Bronchial epithelial cell (primary cell): ENCODE measurements at regions not wholly inside any gene's neighbourhood (a gene's known extent, or its start where the extent isn't known, plus 50 kb on each side); places are given as distances from the start of the nearest gene placed in this dataset.

Experiments
- DNase-seq: peaks from one replicate; pipeline ENCODE4 v3.0.0-alpha.2; 2010; ENCODE audit warnings: low read depth
- FAIRE-seq: peaks from 2 replicates; lab custom pipeline; 2011; peaks lifted over from hg19 to GRCh38; lab: Jason Lieb, UNC
- H3K27me3 ChIP-seq: 2 replicates; pipeline ENCODE4 v1.5.1; 2011; ENCODE audit warnings: low read length; ENCODE audit not compliant: control insufficient read depth, insufficient read depth
- H3K36me3 ChIP-seq: 2 replicates; pipeline ENCODE4 v1.5.1; 2011; ENCODE audit warnings: low read length; ENCODE audit not compliant: control insufficient read depth, insufficient read depth
- H3K4me3 ChIP-seq: 2 replicates; pipeline ENCODE4 v1.5.1; 2011; ENCODE audit warnings: mild to moderate bottlenecking, low read depth, low read length, control low read depth
- CTCF ChIP-seq: IDR thresholded peaks from 2 replicates; pipeline ENCODE4 v1.5.1; 2011; ENCODE audit warnings: mild to moderate bottlenecking, moderate library complexity, low read length, control low read depth, inconsistent platforms; ENCODE audit not compliant: insufficient read depth, severe bottlenecking

- DNase-seq (no peak), FAIRE-seq (no peak)
- no peak for TF ChIP-seq CTCF
- no peak overlapping the region for H3K4me3 ChIP-seq
- no peaks in the 10 kb centered on the region for H3K27me3 ChIP-seq
- H3K36me3 ChIP-seq, result no peaks in the 10 kb centered on the region
Observed at GRCh38 chr17:56708670-56709410, 115.3 kb downstream of the NOG start.

- no peaks in the 10 kb centered on the region for H3K27me3 ChIP-seq
- no peaks in the 10 kb centered on the region for H3K36me3 ChIP-seq
- DNase-seq, result no peak
- no peak overlapping the region for H3K4me3 ChIP-seq
- TF ChIP-seq CTCF, result no peak
- FAIRE-seq, result no peak
Observed at GRCh38 chr17:56710986-56711385, 117.5 kb downstream of the NOG start.

- FAIRE-seq, result no peak
- no peaks in the 10 kb centered on the region for H3K27me3 ChIP-seq
- no peaks in the 10 kb centered on the region for H3K36me3 ChIP-seq
- TF ChIP-seq CTCF, result peak; percentile 82
- H3K4me3 ChIP-seq, result no peak overlapping the region
- peak; percentile 63 for DNase-seq
Observed at GRCh38 chr17:56715613-56716357, 117.9 kb downstream of the C17orf67 start.

- H3K36me3 ChIP-seq, result no peaks in the 10 kb centered on the region
- H3K27me3 ChIP-seq, result no peaks in the 10 kb centered on the region
- no peak overlapping the region for H3K4me3 ChIP-seq
- no peak for FAIRE-seq
- DNase-seq, result peak; percentile 81
- no peak for TF ChIP-seq CTCF
Observed at GRCh38 chr17:56717471-56717870, 116.2 kb downstream of the C17orf67 start.

GRCh38 chr17:56718515-56718914 is 115.2 kb downstream of the C17orf67 start:
- no peak for FAIRE-seq
- Histone ChIP-seq H3K27me3 (no peaks in the 10 kb centered on the region), H3K36me3 (no peaks in the 10 kb centered on the region), H3K4me3 (no peak overlapping the region)
- no peak for DNase-seq
- no peak for TF ChIP-seq CTCF
